SU-DHL-6 (cell line): ENCODE measurements at regions not wholly inside any gene's neighbourhood (a gene's known extent, or its start where the extent isn't known, plus 50 kb on each side); places are given as distances from the start of the nearest gene placed in this dataset.

ENCODE experiments used
- H2AFZ ChIP-seq: fragments of 200-600 bp; sonication (generic); 2 replicates; pipeline ENCODE4 v1.6.1; 2014; ENCODE audit warnings: low read depth, mild to moderate bottlenecking, moderate library complexity, mixed read lengths, antibody characterized with exemption, low read length; ENCODE audit not compliant: severe bottlenecking
- H3F3A ChIP-seq: fragments of 200-600 bp; shearing (Covaris generic); 2 replicates; pipeline ENCODE4 v1.6.0; 2016; ENCODE audit warnings: antibody characterized with exemption, mild to moderate bottlenecking; ENCODE audit not compliant: insufficient read depth
- H3K27ac ChIP-seq: fragments of 200-600 bp; sonication (generic); 2 replicates; pipeline ENCODE4 v1.5.1; 2016; ENCODE audit warnings: low read depth, mild to moderate bottlenecking, low read length, moderate library complexity, mixed read lengths
- H3K27me3 ChIP-seq: fragments of 200-600 bp; sonication (generic), shearing (Covaris generic); 2 replicates; pipeline ENCODE4 v1.6.0; 2014; ENCODE audit warnings: mild to moderate bottlenecking, low read length
- H3K36me3 ChIP-seq: fragments of 200-600 bp; sonication (generic); 2 replicates; pipeline ENCODE4 v1.6.1; 2014; ENCODE audit warnings: mild to moderate bottlenecking, low read length, mixed read lengths
- H3K4me2 ChIP-seq: fragments of 300-600, 200-600 bp; shearing (Covaris generic), sonication (generic); 2 replicates; pipeline ENCODE4 v1.6.0; 2014; ENCODE audit warnings: low read length, low read depth, mild to moderate bottlenecking; ENCODE audit not compliant: poor library complexity, severe bottlenecking
- H3K4me3 ChIP-seq: fragments of 200-600 bp; sonication (generic); 2 replicates; pipeline ENCODE4 v1.5.1; 2014; ENCODE audit warnings: antibody characterized with exemption, low read length, mild to moderate bottlenecking, mixed read lengths; ENCODE audit not compliant: insufficient read depth, poor library complexity, severe bottlenecking
- H3K79me2 ChIP-seq: fragments of 200-600 bp; sonication (generic); 2 replicates; pipeline ENCODE4 v1.6.1; 2014; ENCODE audit warnings: mild to moderate bottlenecking, low read length, moderate library complexity; ENCODE audit not compliant: insufficient read depth
- H3K9ac ChIP-seq: fragments of 200-600 bp; sonication (generic); 2 replicates; pipeline ENCODE4 v1.7.0; 2014; ENCODE audit warnings: mild to moderate bottlenecking, low read length
- H3K9me2 ChIP-seq: fragments of 200-600 bp; sonication (generic); replicated peaks from 2 replicates; pipeline ENCODE4 v1.6.1; 2014; ENCODE audit warnings: low read length; ENCODE audit not compliant: insufficient read depth
- H3K9me3 ChIP-seq: fragments of 200-600 bp; sonication (generic); 2 replicates; pipeline ENCODE4 v1.6.1; 2014; ENCODE audit warnings: low read length, mixed read lengths; ENCODE audit not compliant: insufficient read depth
- H4K20me1 ChIP-seq: fragments of 200-600 bp; sonication (generic); 2 replicates; pipeline ENCODE4 v1.6.1; 2014; ENCODE audit warnings: low read depth, mild to moderate bottlenecking, antibody characterized with exemption, low read length, moderate library complexity, mixed read lengths
- EZH2phosphoT487 ChIP-seq: fragments of 200-600 bp; sonication (generic), shearing (Covaris generic); conservative IDR thresholded peaks from 2 replicates; pipeline ENCODE4 v1.6.1; 2018; ENCODE audit warnings: mild to moderate bottlenecking, antibody characterized with exemption, low read length, moderate library complexity, mixed read lengths
- TF ChIP-seq, protein P1 (sequence below): fragments of 200-600 bp; sonication (generic); IDR thresholded peaks from one replicate; pipeline ENCODE4 v1.5.1; 2017; ENCODE audit warnings: antibody characterized with exemption, mild to moderate bottlenecking, low read length, moderate library complexity; ENCODE audit not compliant: insufficient read depth, poor library complexity, severe bottlenecking

DNA sequence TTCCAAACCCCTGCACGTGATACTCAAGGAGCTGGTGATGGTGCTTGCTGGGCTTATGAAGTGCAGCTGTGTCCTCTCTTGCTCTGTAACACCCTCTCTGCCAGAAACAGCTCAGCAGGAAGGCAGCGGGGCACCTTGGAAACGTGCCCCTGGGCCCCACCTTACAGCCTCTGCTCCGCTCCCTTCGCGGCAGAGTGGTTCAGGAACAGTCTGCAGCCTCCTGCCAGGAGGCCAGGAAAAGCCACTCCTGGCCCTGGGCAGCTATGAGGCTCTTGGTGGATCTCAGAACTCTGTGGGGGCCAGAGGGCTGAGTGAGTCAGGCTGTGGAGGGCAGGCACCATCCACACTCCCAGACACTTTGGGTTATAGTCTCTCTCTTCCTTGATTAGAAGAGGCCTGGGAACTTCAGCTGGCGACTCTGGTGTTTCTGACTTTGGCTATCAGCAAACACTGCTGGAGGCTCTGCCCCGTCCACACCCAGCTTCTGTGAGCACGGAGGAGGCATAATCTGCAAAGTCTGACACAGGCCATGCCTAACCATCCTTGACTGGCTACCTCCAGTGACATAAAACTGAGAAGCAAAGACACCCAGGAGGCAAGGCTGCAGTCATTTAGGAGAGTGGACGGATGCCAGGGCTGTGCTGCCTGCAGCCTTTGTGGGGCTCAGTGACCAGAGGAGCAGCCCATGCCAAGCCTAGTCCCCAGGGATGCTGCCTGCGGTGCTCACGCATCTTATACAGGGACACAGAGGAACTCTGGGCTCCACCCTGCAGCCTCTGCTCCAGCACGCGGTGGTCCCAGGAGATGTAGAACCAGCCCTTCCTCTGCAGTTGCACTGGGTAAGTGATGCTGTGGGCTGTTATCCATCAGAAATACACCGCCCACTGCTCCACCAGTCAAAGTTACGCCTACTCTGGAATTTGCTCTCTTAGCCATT, 65.3 kb downstream of the METRNL start:
- Histone ChIP-seq H3K9me2 (no peaks in the 10 kb centered on the region), H2AFZ (no peak overlapping the region), H3K27me3 (no peaks in the 10 kb centered on the region; the same call in 1 of the 2 replicates), H3F3A (no peaks in the 10 kb centered on the region), H3K9ac (no peak overlapping the region), H3K79me2 (no peaks in the 10 kb centered on the region), H3K4me3 (no peak overlapping the region), H3K36me3 (0 out of 2 replicates have a peak, but pooled peaks cover 3% of the 10 kb centered on the region), H3K27ac (no peak overlapping the region), H3K4me2 (no peak overlapping the region), H4K20me1 (no peaks in the 10 kb centered on the region), H3K9me3 (peaks cover 8% of the 10 kb centered on the region; the same call in 1 of the 2 replicates)
- TF ChIP-seq, protein P1, sequence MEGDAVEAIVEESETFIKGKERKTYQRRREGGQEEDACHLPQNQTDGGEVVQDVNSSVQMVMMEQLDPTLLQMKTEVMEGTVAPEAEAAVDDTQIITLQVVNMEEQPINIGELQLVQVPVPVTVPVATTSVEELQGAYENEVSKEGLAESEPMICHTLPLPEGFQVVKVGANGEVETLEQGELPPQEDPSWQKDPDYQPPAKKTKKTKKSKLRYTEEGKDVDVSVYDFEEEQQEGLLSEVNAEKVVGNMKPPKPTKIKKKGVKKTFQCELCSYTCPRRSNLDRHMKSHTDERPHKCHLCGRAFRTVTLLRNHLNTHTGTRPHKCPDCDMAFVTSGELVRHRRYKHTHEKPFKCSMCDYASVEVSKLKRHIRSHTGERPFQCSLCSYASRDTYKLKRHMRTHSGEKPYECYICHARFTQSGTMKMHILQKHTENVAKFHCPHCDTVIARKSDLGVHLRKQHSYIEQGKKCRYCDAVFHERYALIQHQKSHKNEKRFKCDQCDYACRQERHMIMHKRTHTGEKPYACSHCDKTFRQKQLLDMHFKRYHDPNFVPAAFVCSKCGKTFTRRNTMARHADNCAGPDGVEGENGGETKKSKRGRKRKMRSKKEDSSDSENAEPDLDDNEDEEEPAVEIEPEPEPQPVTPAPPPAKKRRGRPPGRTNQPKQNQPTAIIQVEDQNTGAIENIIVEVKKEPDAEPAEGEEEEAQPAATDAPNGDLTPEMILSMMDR, result no peak
- TF ChIP-seq EZH2phosphoT487, result no peak

DNA sequence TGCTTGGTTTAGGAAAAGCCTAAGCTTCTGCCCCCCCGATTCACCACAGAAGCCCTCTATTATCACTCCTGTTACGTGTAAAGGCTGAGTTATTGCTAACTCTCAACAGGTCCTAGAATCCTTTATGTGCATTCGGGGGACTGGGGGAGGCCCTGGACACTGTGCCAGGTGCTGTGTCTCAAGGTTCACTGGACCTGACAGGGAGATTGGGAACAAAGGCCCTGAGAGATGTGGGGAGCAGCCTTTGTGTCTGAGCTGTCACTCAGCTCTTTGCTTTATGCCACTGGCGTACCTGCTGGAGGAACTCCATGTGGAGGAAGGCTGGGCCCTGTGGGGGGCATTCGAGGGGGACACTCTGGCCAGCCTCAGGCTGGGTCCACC, 65.9 kb downstream of the METRNL start:
- H3K9me2 ChIP-seq, result no peaks in the 10 kb centered on the region
- H3K27me3 ChIP-seq, result no peaks in the 10 kb centered on the region; the same call in 1 of the 2 replicates
- H3K4me2 ChIP-seq, result no peak overlapping the region
- no peaks in the 10 kb centered on the region for H4K20me1 ChIP-seq
- H3K27ac ChIP-seq, result no peak overlapping the region
- H2AFZ ChIP-seq, result no peak overlapping the region
- H3K4me3 ChIP-seq, result no peak overlapping the region
- no peak overlapping the region for H3K9ac ChIP-seq
- 0 out of 2 replicates have a peak, but pooled peaks cover 3% of the 10 kb centered on the region for H3K36me3 ChIP-seq
- peaks cover 8% of the 10 kb centered on the region; the same call in 1 of the 2 replicates for H3K9me3 ChIP-seq
- TF ChIP-seq, protein P1, result no peak
- no peak for TF ChIP-seq EZH2phosphoT487
- H3F3A ChIP-seq, result no peaks in the 10 kb centered on the region
- no peaks in the 10 kb centered on the region for H3K79me2 ChIP-seq

DNA sequence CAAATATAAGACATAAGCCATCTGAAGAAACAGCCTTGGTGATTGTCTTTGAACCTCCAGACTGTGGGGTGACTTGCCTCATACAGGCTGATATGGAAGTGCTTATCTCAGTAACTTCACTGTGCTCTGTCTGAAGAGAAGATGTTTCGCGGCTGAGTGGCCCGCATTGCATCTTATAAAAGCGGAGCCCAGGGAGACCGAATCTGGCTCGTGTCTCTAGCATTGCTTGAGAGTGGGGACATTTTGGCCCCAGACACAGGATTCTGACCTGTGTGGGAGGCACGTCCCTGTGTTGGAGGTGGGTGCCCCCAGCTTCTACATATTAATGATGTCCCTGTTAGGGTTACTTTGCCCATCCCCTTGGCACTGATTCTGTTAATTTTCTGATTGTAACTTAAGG, 66.4 kb downstream of the METRNL start:
- no peak overlapping the region for H3K9ac ChIP-seq
- no peak overlapping the region for H2AFZ ChIP-seq
- no peaks in the 10 kb centered on the region for H3K79me2 ChIP-seq
- peaks cover 8% of the 10 kb centered on the region; the same call in 1 of the 2 replicates for H3K9me3 ChIP-seq
- H3K27me3 ChIP-seq, result no peaks in the 10 kb centered on the region; the same call in 1 of the 2 replicates
- TF ChIP-seq, protein P1, result no peak
- no peak for TF ChIP-seq EZH2phosphoT487
- H3K4me2 ChIP-seq, result no peak overlapping the region
- no peak overlapping the region for H3K27ac ChIP-seq
- no peak overlapping the region for H3K4me3 ChIP-seq
- no peaks in the 10 kb centered on the region for H4K20me1 ChIP-seq
- H3F3A ChIP-seq, result no peaks in the 10 kb centered on the region
- 0 out of 2 replicates have a peak, but pooled peaks cover 3% of the 10 kb centered on the region for H3K36me3 ChIP-seq
- H3K9me2 ChIP-seq, result no peaks in the 10 kb centered on the region
